HCT116 (cell line): ENCODE measurements at regions not wholly inside any gene's neighbourhood (a gene's known extent, or its start where the extent isn't known, plus 50 kb on each side); places are given as distances from the start of the nearest gene placed in this dataset.

Experiments
- ATAC-seq: fragments of 200-7000 bp; cut with Tn5 transposase; 2 replicates; pipeline ENCODE4 v1.9.1; 2020; ENCODE audit warnings: mild to moderate bottlenecking, moderate library complexity
- BruUV-seq: library from RNA; stranded (reverse); fragments of 400-500 nt; replicated peaks from 2 replicates; lab custom pipeline; 2021; lab: Mats Ljungman, UMichigan
- CTCF ChIA-PET: fragments of 300-600 bp; sonication (Branson Sonifier 250); formaldehyde crosslinking; loops from one replicate; lab custom pipeline; 2021; ENCODE audit warnings: antibody characterized with exemption; lab: Charles Lee
- POLR2A ChIA-PET: fragments of 300-600, 350-600 bp; sonication (Branson Sonifier 250); formaldehyde crosslinking; loops from one replicate; lab custom pipeline; 2021; ENCODE audit warnings: antibody characterized with exemption; lab: Charles Lee
- RAD21 ChIA-PET, 2 experiments: fragments of 300-600 bp; sonication (Branson Sonifier 250); formaldehyde crosslinking; loops; one replicate each; lab custom pipeline; 2023; ENCODE audit warnings: low total read pairs in 2 of 2; ENCODE audit not compliant: uncharacterized antibody in 2 of 2, unreplicated experiment in 2 of 2, low non-redundant PET in 1 of 2; lab: Charles Lee
- DNase-seq: peaks from one replicate; pipeline ENCODE4 v3.0.0-alpha.2; 2010; ENCODE audit warnings: low read depth, low spot score
- H2AFZ ChIP-seq: fragments of 200-600 bp; shearing (Covaris generic), sonication (generic); 2 replicates; pipeline ENCODE4 v1.6.1; 2017; ENCODE audit warnings: low read depth, mixed run types, mixed read lengths, antibody characterized with exemption, low read length; ENCODE audit not compliant: poor library complexity, severe bottlenecking
- H3K27ac ChIP-seq: 2 replicates; pipeline ENCODE4 v1.5.1; 2012; ENCODE audit warnings: low read depth, low read length
- H3K27me3 ChIP-seq: fragments of 200-600 bp; sonication (generic); 2 replicates; pipeline ENCODE4 v1.6.1; 2016; ENCODE audit warnings: mixed run types, low read length, mixed read lengths; ENCODE audit not compliant: insufficient read depth
- H3K36me3 ChIP-seq, 2 experiments: fragments of 200-500 bp in 1 of 2; fragments of 200-600 bp in 1 of 2; sonication (Bioruptor generic) in 1 of 2; sonication (generic) in 1 of 2; 2 replicates each; pipeline versions ENCODE4 v1.5.1 to v1.6.1; 2014 to 2016; ENCODE audit warnings: low read length in 2 of 2, inconsistent platforms in 1 of 2, mixed read lengths in 1 of 2, mixed run types in 1 of 2; ENCODE audit not compliant: insufficient read depth in 2 of 2, control insufficient read depth in 1 of 2
- H3K4me1 ChIP-seq, 2 experiments: fragments of 200-600 bp in 1 of 2; sonication (generic) in 1 of 2; 2 replicates each; pipeline versions ENCODE4 v1.5.1 to v1.6.1; 2012 to 2017; ENCODE audit warnings: low read length in 2 of 2, inconsistent platforms in 1 of 2, mild to moderate bottlenecking in 1 of 2, mixed read lengths in 1 of 2, mixed run types in 1 of 2, moderate library complexity in 1 of 2; ENCODE audit not compliant: insufficient read depth in 2 of 2, control insufficient read depth in 1 of 2
- H3K4me2 ChIP-seq: fragments of 200-600 bp; sonication (generic); 2 replicates; pipeline ENCODE4 v1.6.1; 2017; ENCODE audit warnings: mixed run types, low read length, mixed read lengths
- H3K4me3 ChIP-seq, 2 experiments: fragments of 200-600 bp in 1 of 2; sonication (generic) in 1 of 2; replicated peaks in 1 of 2; 2 replicates each; pipeline ENCODE4 v1.5.1; 2011 to 2016; ENCODE audit warnings: low read length in 2 of 2, control low read depth in 1 of 2, low read depth in 1 of 2, mild to moderate bottlenecking in 1 of 2, mixed read lengths in 1 of 2, mixed run types in 1 of 2
- H3K79me2 ChIP-seq: fragments of 200-600 bp; sonication (generic); 2 replicates; pipeline ENCODE4 v1.6.1; 2017; ENCODE audit warnings: mild to moderate bottlenecking, mixed run types, low read length, moderate library complexity, mixed read lengths; ENCODE audit not compliant: insufficient read depth
- H3K9ac ChIP-seq: fragments of 200-600 bp; sonication (generic); 2 replicates; pipeline ENCODE4 v1.6.1; 2016; ENCODE audit warnings: low read length, mixed read lengths
- H3K9me2 ChIP-seq: fragments of 200-600 bp; sonication (generic), shearing (Covaris generic); 2 replicates; pipeline ENCODE4 v1.6.1; 2017; ENCODE audit warnings: mixed run types, mild to moderate bottlenecking, moderate library complexity; ENCODE audit not compliant: insufficient read depth
- H3K9me3 ChIP-seq, 2 experiments: fragments of 200-500 bp in 1 of 2; fragments of 200-600 bp in 1 of 2; sonication (Bioruptor generic) in 1 of 2; sonication (generic) in 1 of 2; 2 replicates each; pipeline ENCODE4 v1.6.1; 2014 to 2017; ENCODE audit warnings: low read length in 2 of 2, mixed read lengths in 2 of 2, inconsistent platforms in 1 of 2, low read depth in 1 of 2, mild to moderate bottlenecking in 1 of 2, mixed run types in 1 of 2, moderate library complexity in 1 of 2; ENCODE audit not compliant: control insufficient read depth in 1 of 2, insufficient read depth in 1 of 2
- H4K20me1 ChIP-seq: fragments of 200-600 bp; sonication (generic), shearing (Covaris generic); 2 replicates; pipeline ENCODE4 v1.6.1; 2017; ENCODE audit warnings: mixed run types, mild to moderate bottlenecking, moderate library complexity; ENCODE audit not compliant: insufficient read depth
- CBX3 ChIP-seq: IDR thresholded peaks from 2 replicates; pipeline ENCODE4 v1.6.1; 2012; ENCODE audit warnings: low read depth
- CEBPB ChIP-seq: IDR thresholded peaks from 2 replicates; pipeline ENCODE4 v1.6.1; 2012; ENCODE audit warnings: low read depth
- EGR1 ChIP-seq: IDR thresholded peaks from 2 replicates; pipeline ENCODE4 v1.6.1; 2012; ENCODE audit warnings: low read depth
- EZH2phosphoT487 ChIP-seq: fragments of 200-600 bp; IDR thresholded peaks from 2 replicates; pipeline ENCODE4 v1.6.1; 2018; ENCODE audit warnings: antibody characterized with exemption, borderline replicate concordance
- FOSL1 ChIP-seq: IDR thresholded peaks from 2 replicates; pipeline ENCODE4 v1.6.1; 2012; ENCODE audit warnings: low read depth
- JUND ChIP-seq: IDR thresholded peaks from 2 replicates; pipeline ENCODE4 v1.6.1; 2012
- POLR2A ChIP-seq: IDR thresholded peaks from 2 replicates; pipeline ENCODE4 v1.7.0; 2011; ENCODE audit warnings: borderline replicate concordance; ENCODE audit not compliant: insufficient read depth, insufficient read length; ENCODE audit errors: extremely low read depth
- SIN3A ChIP-seq: IDR thresholded peaks from 2 replicates; pipeline ENCODE4 v1.6.1; 2012; ENCODE audit warnings: low read depth
- SP1 ChIP-seq: IDR thresholded peaks from 2 replicates; pipeline ENCODE4 v1.6.1; 2012; ENCODE audit warnings: low read depth
- SRF ChIP-seq: IDR thresholded peaks from 2 replicates; pipeline ENCODE4 v1.6.1; 2012; ENCODE audit warnings: low read depth
- TCF7L2 ChIP-seq: IDR thresholded peaks from 2 replicates; pipeline ENCODE4 v1.7.0; 2011; ENCODE audit warnings: borderline replicate concordance, inconsistent platforms; ENCODE audit not compliant: insufficient read depth, insufficient read length; ENCODE audit errors: extremely low read depth
- YY1 ChIP-seq: IDR thresholded peaks from 2 replicates; pipeline ENCODE4 v1.6.1; 2011; ENCODE audit warnings: low read length, low read depth, moderate library complexity, mild to moderate bottlenecking; ENCODE audit not compliant: insufficient replicate concordance; ENCODE audit errors: extremely low read depth
- ZNF274 ChIP-seq: fragments of 200-500 bp; sonication (Bioruptor generic); IDR thresholded peaks from 2 replicates; pipeline ENCODE4 v1.6.1; 2014; ENCODE audit warnings: mild to moderate bottlenecking, low read depth, low read length, inconsistent platforms
- intact Hi-C: fragments of 100-400 bp; cut with micrococcal nuclease; formaldehyde crosslinking; loops from 2 replicates; pipeline ENCODE4 v1.10.0; 2022
- TF ChIP-seq, protein P1 (sequence below): IDR thresholded peaks from 2 replicates; pipeline ENCODE4 v1.6.1; 2012
- TF ChIP-seq, protein P2 (sequence below): IDR thresholded peaks from 2 replicates; pipeline ENCODE4 v1.6.1; 2011; ENCODE audit warnings: mild to moderate bottlenecking, low read length, moderate library complexity; ENCODE audit not compliant: insufficient replicate concordance; ENCODE audit errors: extremely low read depth
- TF ChIP-seq, protein P3 (sequence below): IDR thresholded peaks from 2 replicates; pipeline ENCODE4 v1.6.1; 2012
- TF ChIP-seq, protein P4 (sequence below), 3 experiments: fragments of 200-600 bp in 1 of 3; sonication (generic) in 1 of 3; IDR thresholded peaks in 2 of 3; conservative IDR thresholded peaks in 1 of 3; 2 replicates each; pipeline ENCODE4 v1.5.1; 2012 to 2017; ENCODE audit warnings: low read depth in 2 of 3, low read length in 2 of 3, antibody characterized with exemption in 1 of 3, borderline replicate concordance in 1 of 3, control low read depth in 1 of 3, mild to moderate bottlenecking in 1 of 3, mixed read lengths in 1 of 3, mixed run types in 1 of 3, moderate library complexity in 1 of 3; ENCODE audit not compliant: insufficient read depth in 1 of 3
- TF ChIP-seq, protein P5 (sequence below): IDR thresholded peaks from 2 replicates; pipeline ENCODE4 v1.6.1; 2012; ENCODE audit warnings: low read depth

DNA sequence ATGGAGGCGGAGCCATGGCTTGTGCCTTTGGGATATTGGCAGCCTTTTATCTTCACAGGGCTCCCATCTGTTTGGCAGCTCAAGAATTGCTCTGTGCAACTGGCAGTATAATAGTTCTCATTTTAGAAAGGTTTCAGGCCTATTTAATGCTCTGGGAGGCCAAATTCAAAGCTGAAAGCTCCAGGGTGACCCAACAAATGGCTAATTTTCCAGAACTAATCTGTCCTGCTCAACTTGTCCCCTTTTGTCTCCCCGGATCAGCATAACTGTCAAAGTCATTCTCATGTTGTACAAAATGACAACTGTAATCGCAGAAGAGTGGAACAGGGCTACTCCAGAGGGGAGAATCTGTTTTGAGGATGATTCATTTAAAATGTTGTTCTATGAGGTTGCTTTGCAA is 52.6 kb upstream of the CXCL14 start:
- no peak overlapping the region for H3K27ac ChIP-seq
- H4K20me1 ChIP-seq = no peaks in the 10 kb centered on the region
- BruUV-seq = no TSS peak
- no peaks in the 10 kb centered on the region for H3K4me1 ChIP-seq
- peaks cover 12% of the 10 kb centered on the region for H3K27me3 ChIP-seq
- no peak overlapping the region for H3K4me2 ChIP-seq
- no peaks in the 10 kb centered on the region for H3K36me3 ChIP-seq
- H2AFZ ChIP-seq = no peak overlapping the region
- no peak for TF ChIP-seq TCF7L2
- TF ChIP-seq, protein P1, sequence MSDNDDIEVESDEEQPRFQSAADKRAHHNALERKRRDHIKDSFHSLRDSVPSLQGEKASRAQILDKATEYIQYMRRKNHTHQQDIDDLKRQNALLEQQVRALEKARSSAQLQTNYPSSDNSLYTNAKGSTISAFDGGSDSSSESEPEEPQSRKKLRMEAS = no peak
- no peak for TF ChIP-seq SRF
- TF ChIP-seq YY1 = no peak
- no peak for TF ChIP-seq POLR2A
- no peak for TF ChIP-seq CEBPB
- TF ChIP-seq SP1 = no peak
- TF ChIP-seq, protein P2, sequence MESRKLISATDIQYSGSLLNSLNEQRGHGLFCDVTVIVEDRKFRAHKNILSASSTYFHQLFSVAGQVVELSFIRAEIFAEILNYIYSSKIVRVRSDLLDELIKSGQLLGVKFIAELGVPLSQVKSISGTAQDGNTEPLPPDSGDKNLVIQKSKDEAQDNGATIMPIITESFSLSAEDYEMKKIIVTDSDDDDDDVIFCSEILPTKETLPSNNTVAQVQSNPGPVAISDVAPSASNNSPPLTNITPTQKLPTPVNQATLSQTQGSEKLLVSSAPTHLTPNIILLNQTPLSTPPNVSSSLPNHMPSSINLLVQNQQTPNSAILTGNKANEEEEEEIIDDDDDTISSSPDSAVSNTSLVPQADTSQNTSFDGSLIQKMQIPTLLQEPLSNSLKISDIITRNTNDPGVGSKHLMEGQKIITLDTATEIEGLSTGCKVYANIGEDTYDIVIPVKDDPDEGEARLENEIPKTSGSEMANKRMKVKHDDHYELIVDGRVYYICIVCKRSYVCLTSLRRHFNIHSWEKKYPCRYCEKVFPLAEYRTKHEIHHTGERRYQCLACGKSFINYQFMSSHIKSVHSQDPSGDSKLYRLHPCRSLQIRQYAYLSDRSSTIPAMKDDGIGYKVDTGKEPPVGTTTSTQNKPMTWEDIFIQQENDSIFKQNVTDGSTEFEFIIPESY = no peak
- no peak for TF ChIP-seq CBX3
- no peak for TF ChIP-seq EGR1
- no peak for TF ChIP-seq ZNF274
- TF ChIP-seq, protein P3, sequence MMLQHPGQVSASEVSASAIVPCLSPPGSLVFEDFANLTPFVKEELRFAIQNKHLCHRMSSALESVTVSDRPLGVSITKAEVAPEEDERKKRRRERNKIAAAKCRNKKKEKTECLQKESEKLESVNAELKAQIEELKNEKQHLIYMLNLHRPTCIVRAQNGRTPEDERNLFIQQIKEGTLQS = no peak
- TF ChIP-seq FOSL1 = no peak
- no peak for TF ChIP-seq JUND
- no peak for TF ChIP-seq EZH2phosphoT487
- TF ChIP-seq, protein P4, sequence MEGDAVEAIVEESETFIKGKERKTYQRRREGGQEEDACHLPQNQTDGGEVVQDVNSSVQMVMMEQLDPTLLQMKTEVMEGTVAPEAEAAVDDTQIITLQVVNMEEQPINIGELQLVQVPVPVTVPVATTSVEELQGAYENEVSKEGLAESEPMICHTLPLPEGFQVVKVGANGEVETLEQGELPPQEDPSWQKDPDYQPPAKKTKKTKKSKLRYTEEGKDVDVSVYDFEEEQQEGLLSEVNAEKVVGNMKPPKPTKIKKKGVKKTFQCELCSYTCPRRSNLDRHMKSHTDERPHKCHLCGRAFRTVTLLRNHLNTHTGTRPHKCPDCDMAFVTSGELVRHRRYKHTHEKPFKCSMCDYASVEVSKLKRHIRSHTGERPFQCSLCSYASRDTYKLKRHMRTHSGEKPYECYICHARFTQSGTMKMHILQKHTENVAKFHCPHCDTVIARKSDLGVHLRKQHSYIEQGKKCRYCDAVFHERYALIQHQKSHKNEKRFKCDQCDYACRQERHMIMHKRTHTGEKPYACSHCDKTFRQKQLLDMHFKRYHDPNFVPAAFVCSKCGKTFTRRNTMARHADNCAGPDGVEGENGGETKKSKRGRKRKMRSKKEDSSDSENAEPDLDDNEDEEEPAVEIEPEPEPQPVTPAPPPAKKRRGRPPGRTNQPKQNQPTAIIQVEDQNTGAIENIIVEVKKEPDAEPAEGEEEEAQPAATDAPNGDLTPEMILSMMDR (IDR thresholded peaks at IDR 0.05 in 2 of 3, conservative IDR thresholded peaks at IDR 0.05 in 1 of 3; ENCODE audit: borderline replicate concordance in 1 of 3, insufficient read depth in 1 of 3, low read depth in 2 of 3, low read length in 2 of 3) = no peak
- TF ChIP-seq, protein P5, sequence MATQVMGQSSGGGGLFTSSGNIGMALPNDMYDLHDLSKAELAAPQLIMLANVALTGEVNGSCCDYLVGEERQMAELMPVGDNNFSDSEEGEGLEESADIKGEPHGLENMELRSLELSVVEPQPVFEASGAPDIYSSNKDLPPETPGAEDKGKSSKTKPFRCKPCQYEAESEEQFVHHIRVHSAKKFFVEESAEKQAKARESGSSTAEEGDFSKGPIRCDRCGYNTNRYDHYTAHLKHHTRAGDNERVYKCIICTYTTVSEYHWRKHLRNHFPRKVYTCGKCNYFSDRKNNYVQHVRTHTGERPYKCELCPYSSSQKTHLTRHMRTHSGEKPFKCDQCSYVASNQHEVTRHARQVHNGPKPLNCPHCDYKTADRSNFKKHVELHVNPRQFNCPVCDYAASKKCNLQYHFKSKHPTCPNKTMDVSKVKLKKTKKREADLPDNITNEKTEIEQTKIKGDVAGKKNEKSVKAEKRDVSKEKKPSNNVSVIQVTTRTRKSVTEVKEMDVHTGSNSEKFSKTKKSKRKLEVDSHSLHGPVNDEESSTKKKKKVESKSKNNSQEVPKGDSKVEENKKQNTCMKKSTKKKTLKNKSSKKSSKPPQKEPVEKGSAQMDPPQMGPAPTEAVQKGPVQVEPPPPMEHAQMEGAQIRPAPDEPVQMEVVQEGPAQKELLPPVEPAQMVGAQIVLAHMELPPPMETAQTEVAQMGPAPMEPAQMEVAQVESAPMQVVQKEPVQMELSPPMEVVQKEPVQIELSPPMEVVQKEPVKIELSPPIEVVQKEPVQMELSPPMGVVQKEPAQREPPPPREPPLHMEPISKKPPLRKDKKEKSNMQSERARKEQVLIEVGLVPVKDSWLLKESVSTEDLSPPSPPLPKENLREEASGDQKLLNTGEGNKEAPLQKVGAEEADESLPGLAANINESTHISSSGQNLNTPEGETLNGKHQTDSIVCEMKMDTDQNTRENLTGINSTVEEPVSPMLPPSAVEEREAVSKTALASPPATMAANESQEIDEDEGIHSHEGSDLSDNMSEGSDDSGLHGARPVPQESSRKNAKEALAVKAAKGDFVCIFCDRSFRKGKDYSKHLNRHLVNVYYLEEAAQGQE = no peak
- TF ChIP-seq SIN3A = no peak
- POLR2A ChIA-PET = no interaction called here
- ATAC-seq (no peak), DNase-seq (no peak)
- no peaks in the 10 kb centered on the region for H3K9me2 ChIP-seq
- CTCF ChIA-PET = no interaction called here
- intact Hi-C loops = no loop called here
- no peaks in the 10 kb centered on the region for H3K79me2 ChIP-seq
- no peaks in the 10 kb centered on the region for H3K9me3 ChIP-seq
- H3K4me3 ChIP-seq = no peak overlapping the region
- no peak overlapping the region for H3K9ac ChIP-seq
- RAD21 ChIA-PET = no interaction called here
